NOMO-1 (cell line): ENCODE measurements at regions not wholly inside any gene's neighbourhood (a gene's known extent, or its start where the extent isn't known, plus 50 kb on each side); places are given as distances from the start of the nearest gene placed in this dataset.
A peak's percentile ranks its signal among the peaks of the same experiment; 100 is the strongest.

Experiments
- DNase-seq, 2 experiments: peaks; one replicate each; lab custom pipeline; 2025; ENCODE audit not compliant: unreplicated experiment in 2 of 2; lab: John Stamatoyannopoulos, UW

DNA sequence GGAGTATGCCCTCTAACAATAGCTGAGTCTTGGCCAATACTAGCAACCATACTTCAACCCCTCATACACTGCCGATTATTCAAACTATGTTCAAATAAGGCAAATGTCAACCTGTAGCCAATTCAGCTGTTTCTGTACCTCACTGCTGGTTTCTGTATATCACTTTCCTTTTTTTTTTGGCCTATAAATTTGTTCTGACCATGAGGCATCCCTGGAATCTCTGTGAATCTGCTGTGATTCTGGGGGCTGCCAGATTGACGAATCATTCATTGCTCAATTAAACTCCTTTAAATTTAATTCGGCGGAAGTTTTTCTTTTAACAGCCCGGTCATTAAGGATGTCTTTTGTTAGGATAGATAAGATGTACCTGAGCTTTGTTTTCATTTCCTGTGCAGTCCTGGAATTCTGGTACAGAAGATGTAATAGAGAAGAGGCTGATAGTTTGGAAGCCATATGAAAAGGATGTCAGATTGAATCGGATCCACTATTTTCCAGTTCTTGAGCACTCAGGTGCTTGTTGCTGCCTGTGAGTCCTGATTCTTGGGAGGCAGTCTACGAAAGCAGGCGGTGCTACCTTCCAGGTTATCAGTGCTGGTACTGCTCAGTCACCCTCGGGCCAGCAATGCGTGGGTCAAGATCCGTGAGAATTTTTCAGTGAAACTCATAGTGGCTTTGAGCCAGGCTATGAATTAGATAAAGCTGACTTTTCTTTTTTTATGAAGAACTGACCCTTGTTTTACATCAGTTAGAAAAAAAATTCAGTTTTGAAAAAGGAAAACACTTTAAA is 106.2 kb upstream of the TUT7 start:
- DNase-seq = no peak

DNA sequence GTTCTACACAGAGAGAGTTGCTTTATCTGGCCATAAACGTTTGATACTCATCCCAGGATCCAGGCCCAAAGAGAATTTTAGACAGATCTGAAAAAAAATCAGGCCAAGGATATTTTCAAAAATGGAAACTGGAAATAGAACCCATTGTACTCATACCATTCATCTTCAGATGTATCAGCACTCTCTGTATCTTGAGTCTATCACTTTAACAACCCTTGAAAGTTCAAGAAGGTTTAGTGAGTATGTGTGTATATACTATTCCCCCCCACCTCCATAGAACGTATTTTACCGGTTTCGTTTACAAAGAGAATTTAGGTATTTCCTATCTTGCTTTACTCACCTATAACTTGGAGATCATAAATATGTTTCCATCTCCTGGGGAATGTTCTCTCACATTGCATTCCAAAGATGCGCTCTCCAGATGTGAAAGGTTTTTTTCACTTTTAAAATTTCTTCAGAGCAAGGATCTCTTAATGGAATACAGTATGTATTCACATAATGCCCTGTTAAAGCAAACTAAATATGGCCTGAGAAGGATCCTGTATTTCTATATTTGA is 105.5 kb upstream of the TUT7 start:
- DNase-seq = no peak

DNA sequence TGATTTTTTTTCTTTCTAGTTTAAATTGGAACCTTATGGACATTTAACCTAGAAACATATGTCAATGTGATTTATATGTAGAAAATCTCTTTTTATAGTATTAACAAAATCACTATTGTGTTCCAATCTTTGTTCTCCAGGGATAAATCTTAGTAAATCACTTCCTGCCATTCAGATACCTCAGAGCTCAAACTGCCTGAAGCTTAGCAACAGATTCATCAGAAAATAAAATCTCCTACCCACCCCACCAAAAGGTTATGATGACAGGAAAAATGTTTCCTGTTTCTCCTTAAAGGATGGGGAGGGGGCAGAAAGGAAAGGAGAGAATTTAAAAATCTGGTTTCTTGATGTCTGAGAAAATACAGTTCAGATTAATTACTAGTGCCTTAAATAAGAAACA is 105.0 kb upstream of the TUT7 start:
- DNase-seq = no peak

DNA sequence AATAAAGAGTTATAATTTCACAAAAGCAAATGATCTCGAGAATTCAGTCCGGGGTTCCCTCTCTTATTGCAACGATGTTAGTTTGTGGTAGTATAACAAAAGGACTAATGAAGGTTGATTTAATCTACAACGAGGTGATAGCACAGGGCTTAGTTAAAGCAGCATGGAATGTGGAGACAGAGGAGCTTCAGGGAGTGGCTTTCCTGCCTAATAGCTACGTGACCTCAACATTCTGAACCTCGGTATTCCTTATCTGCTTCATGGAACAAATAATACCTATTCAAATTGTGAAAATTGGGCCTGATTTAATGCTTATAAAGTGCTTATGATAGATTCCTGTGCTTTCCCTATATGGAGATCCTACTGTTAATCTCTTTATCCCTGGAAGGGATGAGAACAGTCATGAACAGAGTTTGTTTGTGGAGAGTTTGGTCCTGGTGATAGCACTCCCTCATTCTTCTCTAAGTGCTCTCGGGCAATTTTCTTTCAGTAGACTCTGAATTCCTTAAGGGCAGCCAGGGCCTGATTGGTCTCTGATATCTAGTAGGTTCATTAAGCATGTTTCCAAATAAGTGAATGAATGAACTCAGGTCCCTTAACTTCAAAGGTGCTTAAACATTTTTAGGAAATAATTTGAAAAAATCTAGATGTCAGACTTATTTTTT is 104.1 kb upstream of the TUT7 start:
- DNase-seq = no peak

DNA sequence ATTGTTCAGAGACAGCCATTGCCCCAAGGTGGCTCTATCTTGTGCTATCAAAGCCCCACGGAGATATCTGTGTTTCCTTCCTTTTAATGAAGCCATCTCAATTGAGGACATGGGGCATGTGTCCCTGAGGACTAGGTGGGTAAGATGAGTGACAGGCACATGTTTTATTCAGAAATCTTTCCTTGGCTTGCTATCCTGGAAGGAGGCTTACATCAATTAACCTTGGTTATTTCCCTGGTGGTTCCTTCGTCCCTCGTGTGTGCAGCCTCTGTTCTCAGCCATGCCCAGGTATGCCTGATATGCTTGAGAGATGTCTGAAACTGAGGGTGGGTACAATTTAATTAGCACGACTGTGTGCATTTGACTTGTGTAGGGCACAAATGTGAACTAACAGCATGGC is 102.2 kb upstream of the TUT7 start:
- DNase-seq = no peak

DNA sequence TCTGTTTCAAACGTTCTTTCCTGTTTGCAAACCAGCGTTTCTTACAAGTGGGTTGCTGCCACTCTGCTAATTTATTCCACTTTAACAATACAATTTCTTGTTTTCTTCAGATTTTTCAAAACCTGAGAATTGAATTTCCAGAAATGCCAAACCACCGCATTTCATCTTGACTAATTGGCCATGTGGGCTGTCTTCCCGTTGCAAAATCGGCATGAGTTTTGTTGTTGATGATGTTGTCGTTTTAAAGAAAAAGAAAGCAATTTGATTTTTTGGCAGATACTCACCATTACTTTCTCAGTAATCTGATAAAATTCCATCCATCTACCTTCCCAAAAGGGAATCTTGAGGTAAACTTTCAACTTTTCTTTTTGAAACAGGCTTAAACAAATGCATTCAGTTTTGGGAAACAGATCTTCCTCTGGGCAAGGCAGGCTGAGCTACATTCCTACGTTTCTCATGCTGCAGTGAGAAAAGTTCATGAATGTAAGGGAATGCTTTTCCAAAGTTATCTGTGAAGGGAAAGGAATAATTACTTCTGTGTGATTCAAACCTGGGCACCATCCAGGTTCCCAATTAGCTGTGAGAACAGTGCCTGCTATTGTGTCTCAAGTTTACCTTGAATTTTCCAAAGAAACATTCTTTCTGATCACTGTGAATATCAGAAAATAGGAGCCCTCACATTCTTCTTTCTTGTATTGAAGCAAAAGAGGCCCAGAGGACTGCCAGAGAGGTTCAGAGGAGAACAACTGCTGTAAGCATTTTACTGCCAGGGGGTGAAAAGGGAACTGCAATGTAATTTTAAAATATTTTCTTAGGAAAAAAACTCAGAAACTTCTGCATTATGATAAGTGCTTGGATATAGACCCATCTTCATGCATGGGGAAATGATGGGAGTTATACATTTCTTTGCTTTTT is 100.7 kb upstream of the TUT7 start:
- DNase-seq = no peak

DNA sequence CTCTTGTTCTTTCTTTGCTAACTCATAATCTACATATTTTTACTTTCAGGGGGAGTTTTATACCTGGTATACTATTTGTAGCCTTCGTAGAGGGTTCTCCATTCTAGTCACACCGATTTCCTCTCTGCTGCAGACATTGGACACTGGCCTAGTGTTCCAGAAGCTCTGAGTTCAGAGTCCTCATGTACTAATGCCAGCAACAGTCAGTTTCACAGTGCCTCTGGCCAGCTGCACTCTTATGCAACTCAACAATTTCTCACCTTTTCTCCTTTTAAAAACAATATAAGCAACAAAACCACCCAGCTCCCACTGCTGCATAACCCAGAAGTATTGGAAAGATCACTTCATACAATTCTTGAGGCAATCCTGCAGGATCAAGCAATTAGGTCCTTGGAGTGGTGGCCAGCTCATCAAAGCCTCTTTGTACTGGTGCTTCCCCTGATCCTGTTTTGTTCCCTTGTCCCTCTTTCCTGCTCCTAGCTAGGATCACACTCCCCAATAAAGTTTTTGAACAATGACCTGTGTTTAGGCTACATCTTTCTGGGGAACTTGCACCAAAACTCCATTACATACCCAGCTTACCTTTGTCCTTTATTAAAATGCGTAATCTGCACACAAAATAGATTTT is 98.1 kb upstream of the TUT7 start:
- DNase-seq = no peak

DNA sequence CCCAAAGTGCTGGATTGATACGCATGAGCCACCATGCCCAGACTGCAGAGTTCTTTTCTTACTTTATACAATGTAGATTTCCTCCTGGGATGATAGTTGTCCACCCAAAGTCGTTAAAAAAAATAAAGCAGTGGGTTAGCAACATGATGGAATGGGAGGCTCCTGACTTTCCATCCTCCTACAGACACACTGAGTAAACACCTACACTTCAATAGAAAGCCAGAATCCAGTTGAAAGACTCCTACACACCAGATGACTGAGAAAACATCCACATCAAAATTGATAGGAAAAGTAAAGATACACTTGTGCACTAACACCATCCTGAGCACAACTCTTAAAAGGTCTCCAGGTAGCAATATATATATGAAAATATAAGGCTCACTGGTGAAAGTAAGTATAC is 95.0 kb upstream of the TUT7 start:
- no peak for DNase-seq

DNA sequence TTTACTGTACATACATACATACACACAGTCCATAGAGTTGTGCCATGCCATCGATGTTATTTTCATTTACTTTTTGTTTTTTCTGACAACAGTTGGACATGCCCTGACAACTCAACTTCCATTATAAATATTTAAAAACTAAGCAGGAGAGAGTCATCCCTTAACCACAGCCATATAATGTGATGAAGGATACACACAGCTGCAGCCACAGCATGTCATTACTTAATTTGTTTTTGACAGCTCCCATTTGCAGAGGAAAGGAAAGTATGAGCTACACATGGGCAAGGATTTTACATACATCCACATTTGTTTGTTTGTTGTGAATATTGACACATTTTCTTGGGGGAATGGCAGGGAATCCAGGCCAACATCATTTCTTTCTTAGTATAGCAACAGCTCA is 91.5 kb upstream of the TUT7 start:
- DNase-seq = no peak

DNA sequence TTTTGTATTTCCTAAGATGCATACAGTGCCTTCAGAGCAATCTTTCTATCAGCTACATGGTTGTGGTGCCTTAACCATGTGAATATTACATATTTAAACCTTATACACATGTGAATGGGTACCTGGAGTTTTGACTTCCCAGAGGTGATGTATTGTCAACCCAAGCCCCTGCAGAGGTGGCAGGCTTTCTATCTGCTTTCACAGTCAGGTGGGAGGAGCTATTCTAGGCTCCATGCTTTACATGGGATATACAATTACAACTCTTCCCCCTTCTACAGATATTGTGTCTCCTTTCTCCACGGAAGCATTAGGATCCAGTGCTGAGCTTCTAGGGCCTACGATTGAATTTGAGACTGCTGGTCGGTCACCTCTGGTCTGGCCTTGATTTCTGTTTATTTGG is 89.8 kb upstream of the TUT7 start:
- DNase-seq = no peak

DNA sequence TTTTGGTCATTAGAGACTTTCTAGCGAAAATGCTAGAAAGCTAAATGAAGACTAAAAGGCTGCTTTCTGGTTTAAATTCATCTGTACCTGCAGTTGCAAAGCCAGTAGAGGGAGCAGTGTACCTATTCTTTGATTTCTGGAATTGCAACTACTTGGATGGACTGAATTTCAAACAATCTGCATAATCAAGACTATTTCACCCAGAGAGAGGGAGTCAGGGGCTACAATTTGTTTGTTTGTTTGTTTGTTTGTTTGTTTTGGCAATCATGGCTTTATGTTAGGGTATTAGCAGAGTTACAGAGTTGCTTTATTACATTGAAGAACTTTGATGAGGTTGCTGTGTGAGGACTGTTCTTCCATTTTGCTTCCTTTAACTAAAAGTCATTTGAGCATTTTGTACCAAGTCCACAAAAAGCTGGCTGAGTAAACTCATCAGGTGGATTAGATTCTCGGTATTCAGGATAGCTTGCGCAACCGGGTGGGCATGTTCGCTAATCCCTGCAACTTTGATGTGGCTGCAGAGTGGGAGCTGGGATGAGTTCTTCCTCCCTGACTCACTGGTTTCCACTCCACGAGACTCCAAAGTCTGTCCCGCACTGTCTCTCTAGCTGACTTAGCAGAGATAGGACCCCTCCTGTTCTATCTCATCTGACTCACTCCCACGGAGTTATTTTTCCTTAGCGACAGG is 80.0 kb upstream of the TUT7 start:
- peak in 1 of 2 experiments; percentile 19 for DNase-seq

DNA sequence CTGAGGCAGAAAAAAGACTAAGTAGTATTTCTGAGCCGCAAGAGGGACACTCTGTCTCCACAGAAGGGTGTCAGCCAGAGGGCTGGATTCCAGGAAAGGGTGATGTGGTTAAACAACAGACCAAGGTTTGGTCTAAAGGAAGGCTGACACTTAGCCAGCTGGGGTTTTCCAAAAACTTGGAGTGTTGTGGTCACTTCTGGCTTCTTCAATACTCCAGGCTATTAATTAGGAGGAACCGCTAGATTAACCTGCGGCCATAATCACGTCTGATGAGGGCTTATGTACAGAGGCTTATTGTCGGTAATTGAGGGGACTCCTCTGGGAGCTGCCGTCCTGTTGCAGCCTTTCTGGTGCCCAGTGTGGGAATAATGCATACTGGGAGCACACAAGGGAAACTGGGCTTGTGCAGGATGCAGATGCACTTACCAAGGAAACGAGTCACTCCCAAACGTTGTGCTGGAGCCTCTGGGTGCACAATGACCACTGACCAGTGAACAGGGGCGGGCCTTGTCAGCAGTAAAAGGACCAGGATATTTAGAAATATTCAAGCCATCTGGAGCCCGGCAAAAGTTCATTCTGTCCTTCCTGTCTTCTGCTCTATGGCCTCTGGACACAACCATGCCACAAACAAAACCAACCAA is 70.2 kb upstream of the TUT7 start:
- DNase-seq = no peak

DNA sequence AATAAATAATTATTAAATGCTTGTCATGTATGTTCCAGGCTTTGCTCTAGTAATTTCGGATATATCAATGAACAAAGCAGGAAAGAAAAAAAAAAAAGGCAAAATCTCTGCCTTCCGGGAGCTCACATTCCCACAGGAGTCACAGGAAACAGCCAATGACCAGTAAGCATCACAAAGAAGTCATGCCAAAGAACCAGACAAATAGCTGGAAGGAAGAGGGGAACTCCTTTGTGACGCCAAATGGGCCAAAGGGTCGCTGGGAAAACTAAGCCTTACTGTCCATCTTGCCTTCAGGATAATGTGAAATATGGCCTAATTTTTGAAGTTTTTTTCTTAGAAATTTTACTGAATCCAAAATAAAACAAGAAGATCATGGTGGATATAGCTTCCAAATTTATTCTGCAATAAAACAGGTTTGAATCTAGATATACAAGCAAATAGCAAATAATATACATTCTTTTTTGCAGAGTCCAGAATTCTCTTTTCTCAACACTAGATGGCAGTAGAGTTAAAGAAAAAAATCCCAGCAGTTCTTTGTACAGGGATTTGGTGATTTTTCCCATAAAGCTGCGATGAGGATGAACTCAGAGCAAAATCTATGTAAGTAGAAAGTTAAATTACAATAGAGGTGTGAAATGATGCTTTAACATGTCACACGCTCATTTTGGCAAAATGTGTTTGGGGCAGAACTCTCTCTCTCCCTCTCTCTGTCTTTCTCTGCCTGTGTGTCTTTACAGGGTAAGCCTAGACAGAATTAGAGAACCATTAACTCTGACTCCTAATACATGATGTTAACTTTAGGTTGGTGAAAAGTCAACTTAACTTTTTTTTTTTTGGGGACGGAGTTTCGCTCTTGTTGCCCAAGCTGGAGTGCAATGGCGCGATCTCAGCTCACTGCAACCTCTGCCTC is 60.0 kb upstream of the TUT7 start:
- DNase-seq = no peak

DNA sequence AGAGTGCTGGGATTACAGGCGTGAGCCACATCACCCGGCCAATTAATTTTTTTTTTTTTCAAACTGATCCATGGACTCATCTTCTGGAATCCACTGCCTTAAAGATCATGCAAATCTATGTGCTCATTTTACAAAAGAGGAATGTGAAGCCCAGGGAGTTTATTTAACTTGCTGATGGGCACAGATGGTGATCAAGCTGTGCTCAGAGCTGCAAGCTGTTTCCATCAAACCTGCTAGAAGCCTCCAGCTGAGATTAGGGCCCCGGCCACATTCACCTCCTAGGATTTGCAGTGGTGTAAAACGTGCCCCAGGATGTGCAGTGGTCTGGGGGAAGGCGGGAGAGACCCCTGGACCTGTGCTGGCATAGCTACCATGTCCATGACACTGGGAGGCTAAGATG is 56.1 kb upstream of the TUT7 start:
- no peak for DNase-seq

DNA sequence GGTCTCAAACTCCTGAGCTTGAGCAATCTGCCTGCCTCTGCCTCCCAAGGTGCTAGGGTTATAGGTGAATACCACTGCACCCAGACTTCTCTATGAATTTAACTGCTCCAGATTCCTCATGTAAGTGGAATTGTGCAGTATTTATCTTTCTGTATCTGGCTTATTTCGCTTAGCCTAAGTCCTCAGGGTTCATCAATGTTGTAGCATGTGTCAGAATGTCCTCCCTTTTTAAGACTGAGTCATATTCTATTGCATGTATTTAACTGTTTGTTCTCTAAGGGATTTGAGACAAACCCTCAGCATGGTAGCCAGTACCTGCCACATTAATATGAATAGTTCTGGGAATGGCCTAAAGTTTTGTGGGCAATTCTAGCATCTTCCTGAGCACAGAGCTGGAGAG is 53.9 kb upstream of the TUT7 start:
- DNase-seq = no peak

DNA sequence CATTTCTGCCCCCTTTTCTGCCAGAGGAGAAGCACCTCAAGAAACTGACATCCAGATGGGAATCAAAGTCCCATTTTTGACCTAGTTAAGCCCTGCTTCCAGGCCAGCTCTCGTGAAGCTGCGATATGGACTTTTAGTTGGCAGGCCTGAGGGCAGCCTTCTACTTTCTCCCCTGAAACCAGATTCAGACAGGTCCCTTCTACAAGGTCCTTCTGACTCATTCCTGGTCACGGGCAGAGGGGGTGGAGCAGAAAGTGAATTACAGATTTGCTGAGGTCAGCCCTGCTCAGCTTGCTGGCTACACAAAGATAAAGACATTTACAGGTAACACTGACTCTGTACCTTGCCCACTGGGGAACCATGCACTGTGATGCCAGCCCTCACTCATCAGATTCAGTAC is 52.8 kb upstream of the TUT7 start:
- no peak for DNase-seq

DNA sequence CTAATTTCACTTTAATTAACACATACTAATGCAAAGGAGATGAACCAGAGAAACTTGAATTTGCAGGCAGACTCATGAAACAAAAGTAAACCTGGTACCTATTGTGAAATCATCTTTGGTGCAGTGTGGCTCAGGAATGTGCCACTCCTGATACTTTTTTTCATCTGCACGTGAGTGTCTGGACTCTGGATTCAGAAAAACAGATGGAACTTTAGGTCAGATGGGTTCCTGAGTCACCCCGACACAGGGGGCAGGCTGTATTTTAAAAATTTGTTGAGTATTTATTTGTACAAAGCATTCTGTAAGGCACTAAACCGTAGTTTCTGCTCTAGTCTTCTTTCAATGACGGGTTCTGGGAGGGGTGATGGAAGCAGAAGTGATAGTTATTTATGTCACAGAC is 52.2 kb upstream of the TUT7 start:
- peak in 1 of 2 experiments; percentile 19 for DNase-seq

DNA sequence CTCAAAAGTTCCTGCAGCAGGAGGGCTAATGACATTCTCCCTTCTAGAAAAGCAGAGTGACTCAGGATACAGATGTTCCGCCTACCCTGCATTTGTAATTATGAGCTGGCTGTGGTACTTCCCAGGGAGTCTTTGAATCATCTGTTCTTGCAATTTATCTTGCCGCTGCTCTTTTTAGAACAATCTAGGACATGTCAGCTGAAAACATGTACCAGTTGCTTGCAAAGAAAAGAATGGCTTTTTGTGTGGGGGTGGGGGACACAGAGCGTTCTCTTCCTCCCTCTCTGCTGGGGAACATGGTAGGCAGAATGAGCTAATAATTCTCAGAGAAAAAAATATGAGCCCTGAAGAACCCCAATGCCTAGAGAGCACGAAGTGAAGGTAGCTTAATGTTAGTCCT is 51.7 kb upstream of the TUT7 start:
- peak in 1 of 2 experiments; percentile 16 for DNase-seq

DNA sequence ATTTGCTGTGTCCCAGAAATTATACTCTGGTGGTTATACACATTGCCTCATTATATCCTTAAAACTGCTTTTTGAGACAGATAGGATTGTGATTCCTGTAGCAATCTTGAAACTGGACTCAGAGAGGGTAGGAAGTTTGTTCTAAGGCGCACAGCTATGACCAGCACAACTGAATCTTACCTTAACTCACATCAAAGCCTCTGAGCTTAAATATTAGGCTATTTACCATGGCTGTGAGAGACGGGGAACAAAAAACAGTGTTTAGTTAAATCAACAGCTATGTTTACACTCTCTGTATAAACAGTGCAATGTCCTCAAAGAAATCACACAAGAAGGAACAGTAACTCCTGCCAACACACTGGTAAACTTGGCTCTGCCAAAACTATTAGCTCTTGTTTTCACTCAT is 50.9 kb upstream of the TUT7 start:
- DNase-seq = no peak
